Fibroblast of the aortic adventitia (primary cell): ENCODE measurements at regions not wholly inside any gene's neighbourhood (a gene's known extent, or its start where the extent isn't known, plus 50 kb on each side); places are given as distances from the start of the nearest gene placed in this dataset.

ENCODE experiments used
- DNase-seq: peaks from one replicate; pipeline ENCODE4 v3.0.0-alpha.2; 2010; ENCODE audit warnings: low read depth
- H3K4me3 ChIP-seq: 2 replicates; pipeline ENCODE4 v1.5.1; 2011; ENCODE audit warnings: low read depth, mild to moderate bottlenecking, control low read depth, low read length, moderate library complexity
- TF ChIP-seq, protein P1 (sequence below): IDR thresholded peaks from 2 replicates; pipeline ENCODE4 v1.5.1; 2011; ENCODE audit warnings: mild to moderate bottlenecking, low read length, control low read depth, inconsistent platforms; ENCODE audit not compliant: insufficient read depth

DNA sequence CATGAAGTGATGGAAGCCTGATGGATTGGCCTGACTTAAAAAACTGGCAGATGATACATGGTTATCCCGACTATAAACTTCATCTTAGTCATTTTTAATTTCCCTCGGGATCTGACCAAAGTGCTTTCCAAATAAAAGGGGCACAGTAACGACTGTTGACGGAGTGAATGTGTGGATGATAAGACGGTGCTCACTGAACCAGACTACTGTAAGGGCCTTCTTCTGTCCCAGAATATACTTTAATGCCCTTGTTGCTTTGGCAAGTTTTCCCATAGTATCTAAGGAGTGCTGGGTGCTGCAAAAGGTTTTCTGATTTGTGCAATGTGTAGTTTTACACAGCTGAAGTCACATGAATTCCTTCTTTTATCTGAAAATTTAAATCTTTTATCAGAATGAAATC lies 373.5 kb downstream of the DSEL start:
- no peak for DNase-seq
- no peak overlapping the region for H3K4me3 ChIP-seq
- TF ChIP-seq, protein P1, sequence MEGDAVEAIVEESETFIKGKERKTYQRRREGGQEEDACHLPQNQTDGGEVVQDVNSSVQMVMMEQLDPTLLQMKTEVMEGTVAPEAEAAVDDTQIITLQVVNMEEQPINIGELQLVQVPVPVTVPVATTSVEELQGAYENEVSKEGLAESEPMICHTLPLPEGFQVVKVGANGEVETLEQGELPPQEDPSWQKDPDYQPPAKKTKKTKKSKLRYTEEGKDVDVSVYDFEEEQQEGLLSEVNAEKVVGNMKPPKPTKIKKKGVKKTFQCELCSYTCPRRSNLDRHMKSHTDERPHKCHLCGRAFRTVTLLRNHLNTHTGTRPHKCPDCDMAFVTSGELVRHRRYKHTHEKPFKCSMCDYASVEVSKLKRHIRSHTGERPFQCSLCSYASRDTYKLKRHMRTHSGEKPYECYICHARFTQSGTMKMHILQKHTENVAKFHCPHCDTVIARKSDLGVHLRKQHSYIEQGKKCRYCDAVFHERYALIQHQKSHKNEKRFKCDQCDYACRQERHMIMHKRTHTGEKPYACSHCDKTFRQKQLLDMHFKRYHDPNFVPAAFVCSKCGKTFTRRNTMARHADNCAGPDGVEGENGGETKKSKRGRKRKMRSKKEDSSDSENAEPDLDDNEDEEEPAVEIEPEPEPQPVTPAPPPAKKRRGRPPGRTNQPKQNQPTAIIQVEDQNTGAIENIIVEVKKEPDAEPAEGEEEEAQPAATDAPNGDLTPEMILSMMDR = no peak

DNA sequence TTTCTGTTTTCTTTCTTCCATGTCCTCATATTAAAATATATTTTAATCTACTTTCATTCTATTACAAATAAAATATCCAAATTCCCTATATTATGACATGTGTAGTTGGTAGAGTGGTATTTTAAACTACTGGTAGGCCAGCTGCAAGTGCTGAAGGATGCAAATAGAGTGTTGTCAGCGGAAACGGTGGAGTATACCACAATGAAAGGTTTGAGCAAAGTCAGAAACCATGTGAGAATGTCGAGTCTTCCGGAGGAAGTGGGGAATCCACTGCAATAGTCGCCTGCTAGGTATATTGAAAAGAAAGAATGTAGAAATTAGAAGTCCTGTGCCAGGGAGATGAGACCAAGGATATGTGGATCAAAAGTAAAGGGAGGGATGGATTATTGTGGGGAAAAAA lies 373.9 kb downstream of the DSEL start:
- no peak overlapping the region for H3K4me3 ChIP-seq
- TF ChIP-seq, protein P1 = no peak
- DNase-seq = no peak

DNA sequence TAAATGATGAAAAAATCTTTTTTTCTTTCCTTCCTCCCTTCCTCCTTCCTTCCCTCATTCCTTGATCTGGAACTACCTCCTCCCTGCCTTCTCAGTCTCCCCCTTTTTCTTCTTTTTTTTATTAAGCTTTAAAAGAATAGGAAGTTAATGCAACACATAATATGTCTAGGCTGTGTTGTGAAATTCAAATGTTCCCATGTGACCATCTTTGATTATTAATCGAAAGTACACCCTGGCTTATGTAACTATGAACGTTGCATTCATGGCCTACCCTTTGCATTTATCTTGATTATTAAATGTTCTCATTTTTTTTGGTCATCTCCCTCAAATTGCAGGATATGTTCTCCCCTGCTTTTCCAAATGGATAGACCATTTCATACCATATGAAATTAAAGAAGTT lies 376.0 kb downstream of the DSEL start:
- TF ChIP-seq, protein P1 = no peak
- no peak for DNase-seq
- H3K4me3 ChIP-seq = no peak overlapping the region

DNA sequence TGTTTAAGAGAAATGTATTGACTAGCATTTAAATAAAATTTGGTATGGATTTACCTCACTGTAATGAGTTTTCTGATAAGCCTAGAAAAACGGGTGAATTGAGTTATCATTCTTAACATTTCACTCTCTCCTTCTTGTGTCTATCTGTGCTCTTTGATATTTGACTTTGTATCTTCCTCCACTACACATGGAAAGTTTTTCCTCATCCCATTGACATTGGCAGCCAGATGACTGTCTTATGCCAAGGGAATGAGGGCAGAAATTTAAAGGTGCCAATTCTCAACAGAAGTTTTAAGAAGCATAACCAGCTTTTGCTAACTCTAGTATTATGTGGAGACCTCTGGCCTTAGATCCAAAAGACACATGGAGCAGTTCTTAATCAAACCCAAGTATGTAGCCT lies 376.6 kb downstream of the DSEL start:
- TF ChIP-seq, protein P1 = no peak
- no peak overlapping the region for H3K4me3 ChIP-seq
- DNase-seq = no peak

DNA sequence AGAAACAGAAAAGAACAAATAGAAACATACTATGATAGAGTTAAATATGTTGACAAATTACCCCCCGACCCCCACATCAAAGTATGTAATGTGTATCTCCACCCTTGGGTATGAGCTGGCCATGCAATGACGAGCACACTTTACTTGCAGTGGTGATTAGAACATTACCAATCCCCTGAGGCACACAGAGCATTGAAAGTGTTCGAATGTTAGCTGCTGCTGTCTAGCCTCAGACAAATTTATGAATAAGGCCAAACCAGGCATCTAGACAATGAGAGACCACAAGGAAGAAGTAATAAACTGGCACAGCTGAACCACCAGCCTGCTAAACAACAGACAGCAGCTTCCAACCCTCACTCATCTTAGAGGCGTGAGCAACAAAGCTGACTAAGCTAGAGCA lies 380.5 kb downstream of the DSEL start:
- no peak for DNase-seq
- TF ChIP-seq, protein P1 = no peak
- H3K4me3 ChIP-seq = no peak overlapping the region

DNA sequence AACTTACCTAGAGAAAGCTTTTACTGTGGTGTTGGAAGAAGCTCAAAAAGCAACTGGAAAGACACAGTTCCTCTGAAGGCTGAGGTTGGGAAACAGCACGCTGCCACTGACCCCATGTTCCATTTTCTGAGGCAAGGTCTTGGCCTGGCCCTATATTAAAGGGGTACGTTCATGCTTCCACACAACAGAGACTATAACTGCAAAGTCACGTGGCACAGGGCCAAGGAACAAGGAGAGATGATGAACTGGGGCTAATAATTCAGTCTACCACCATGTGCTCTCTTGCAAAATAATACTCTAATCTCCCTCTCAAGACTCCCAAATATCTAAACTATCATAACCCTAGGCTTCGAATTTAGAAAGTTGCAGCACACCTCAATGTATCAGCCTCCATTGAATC lies 381.6 kb downstream of the DSEL start:
- DNase-seq = no peak
- TF ChIP-seq, protein P1 = no peak
- H3K4me3 ChIP-seq = no peak overlapping the region

DNA sequence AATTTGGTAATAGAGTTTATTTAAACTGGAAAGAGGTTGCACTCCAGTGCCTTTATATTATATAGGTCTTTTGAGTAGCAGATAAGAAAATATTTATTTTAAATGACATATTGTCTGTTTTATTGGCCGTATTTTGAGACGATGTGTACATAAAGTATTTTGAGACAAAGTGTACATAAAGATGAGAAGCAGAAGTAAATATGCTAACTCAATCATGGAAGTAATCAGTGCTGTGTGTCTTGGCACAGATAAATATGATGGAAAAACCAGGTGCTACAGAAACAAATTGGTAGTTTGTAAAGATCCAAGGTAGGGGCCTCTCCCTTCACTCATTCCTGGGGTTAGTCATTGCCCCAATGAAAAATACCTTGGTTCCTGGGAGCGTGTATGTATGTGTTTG lies 382.9 kb downstream of the DSEL start:
- no peak for DNase-seq
- TF ChIP-seq, protein P1 = no peak

More for the DNA sequence above, 382.9 kb downstream of the DSEL start:
- no peak overlapping the region for H3K4me3 ChIP-seq
